ENCODE measurements at regions not wholly inside any gene's neighbourhood (a gene's known extent, or its start where the extent isn't known, plus 50 kb on each side); places are given as distances from the start of the nearest gene placed in this dataset.
"Not testable (repeated sequence)": the region's sequence is repeated elsewhere in the genome, so short reads cannot be mapped to it uniquely, and the experiment has no call there.

DNA sequence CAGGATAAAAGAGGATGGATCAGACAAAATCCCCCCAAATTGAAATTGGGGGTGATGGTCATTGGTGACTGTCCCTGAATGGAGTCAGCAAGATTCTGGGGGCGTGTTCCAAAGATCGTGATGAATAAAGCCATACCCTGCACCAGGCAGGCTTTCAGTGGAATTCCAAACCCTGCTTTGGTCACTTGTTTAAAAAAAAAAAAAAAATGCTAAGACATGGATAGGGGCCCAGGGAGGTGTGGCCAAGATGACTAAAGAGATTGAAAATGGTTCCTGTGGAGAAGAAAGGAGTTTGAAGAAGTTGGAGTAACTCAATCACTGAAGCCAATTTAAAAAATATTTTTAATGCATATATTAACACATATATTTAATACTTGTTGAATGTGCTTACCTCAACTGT is 161.4 kb upstream of the KCNG1 start:
- no peak for FAIRE-seq

DNA sequence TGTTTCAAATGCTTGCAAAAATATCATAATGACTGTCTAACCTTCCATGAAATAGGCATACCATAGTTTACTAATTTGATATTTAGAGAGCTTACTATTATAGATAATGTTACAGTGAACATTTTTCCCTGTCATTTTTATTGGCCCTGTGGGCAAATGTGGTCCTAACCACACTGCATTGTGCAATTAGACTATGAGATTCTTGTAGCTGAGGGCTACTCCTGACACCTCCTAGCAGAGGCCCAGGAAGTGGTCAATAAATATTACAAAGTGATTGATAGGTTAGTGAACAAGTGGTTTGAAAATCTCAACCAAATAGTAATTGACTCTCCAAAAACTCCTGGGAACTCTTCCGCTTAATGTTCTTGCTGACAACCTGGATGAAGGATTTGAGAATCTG is 160.5 kb upstream of the KCNG1 start:
- no peak for FAIRE-seq

DNA sequence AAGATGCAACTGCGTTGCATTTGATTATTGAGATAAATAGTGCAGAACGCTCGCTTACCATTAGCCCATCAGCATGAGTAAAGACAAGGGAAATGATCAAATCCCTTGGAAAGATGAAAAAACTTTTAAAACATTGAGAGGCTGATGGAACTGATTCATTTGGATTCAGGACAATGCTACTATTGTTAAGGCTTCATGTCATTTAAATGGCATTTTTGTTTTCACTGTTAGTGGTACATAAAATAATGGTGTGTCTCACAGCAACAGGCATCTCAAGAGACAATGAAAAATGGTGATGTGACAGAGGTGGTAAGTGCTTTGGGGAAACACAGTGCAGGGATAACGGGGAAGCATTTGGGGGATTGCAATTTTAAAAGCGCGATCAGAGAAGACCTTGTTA is 159.7 kb upstream of the KCNG1 start:
- FAIRE-seq, result no peak

DNA sequence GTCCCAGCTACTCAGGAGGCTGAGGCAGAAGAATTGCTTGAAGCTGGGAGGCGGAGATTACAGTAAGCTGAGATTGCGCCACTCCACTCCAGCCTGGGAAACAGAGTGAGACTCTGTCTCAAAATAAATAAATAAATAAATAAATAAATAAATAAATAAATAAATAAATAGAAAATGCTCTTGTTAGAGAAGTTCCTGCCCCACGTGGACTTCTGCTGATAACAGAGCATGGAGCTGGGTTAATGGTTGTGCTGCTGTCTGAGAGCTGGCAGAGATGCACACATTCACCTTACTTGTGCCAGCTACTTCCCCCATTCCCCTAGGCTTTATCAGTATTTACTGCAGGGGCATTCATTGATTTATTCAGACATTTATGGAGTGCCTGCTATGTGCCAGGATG is 155.2 kb upstream of the KCNG1 start:
- FAIRE-seq, result no peak

DNA sequence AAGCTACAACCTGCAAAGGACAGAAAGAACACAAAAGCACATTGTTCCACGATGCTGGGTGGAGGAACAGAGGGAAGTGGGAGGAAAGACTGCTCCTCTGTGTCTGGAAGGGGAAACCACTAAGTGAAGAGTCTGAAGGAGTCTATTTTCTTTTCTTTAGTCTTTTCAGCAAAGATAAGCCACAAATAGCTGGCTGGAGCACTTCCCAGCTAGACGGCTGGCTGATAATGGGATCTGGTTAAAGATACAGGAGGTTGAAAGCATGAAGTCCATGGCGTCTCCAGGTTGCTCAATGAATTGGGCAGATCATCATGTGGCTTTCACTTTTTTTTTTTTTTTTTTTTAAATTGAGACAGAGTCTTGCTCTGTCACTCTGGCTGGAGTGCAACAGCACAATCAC is 154.0 kb upstream of the KCNG1 start:
- no peak for FAIRE-seq

DNA sequence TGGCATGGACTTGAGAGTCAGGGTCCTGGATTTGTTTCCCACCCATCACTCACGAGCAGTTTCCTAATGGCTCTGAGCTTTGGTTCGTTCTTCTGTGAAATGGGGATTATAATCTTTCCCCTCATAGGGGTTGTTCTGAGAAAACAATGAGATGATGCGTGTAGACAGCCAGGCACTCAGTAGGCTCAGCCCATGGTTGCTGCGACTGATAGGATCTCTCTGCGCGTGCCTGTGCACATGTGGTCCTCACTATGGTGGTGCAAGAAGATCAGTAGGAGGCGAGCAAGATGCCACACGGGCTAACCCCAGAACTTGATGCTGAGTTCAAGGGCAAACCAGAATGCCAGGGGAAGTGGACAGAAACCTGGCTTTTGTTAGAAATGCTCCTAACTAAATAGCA is 153.5 kb upstream of the KCNG1 start:
- no peak for FAIRE-seq

DNA sequence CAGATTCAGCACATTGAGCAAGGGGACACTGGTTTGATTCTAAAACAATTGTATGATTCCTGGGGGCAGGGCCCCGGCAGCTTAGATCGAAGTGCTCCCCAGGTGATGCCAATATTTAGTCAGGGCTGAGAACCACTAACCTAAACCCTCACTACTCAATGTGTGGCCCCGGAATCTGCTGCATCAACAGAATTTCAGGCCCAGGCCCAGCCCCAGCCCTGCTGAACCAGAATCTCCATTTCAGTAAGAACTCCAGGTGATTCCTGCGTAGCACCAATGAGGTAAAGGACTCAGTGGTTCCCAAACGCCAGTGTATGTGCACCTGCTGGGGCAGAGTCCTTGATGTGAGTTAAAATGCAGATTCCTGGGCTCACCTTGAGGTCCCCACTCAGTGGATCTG is 152.8 kb upstream of the KCNG1 start:
- no peak for FAIRE-seq

DNA sequence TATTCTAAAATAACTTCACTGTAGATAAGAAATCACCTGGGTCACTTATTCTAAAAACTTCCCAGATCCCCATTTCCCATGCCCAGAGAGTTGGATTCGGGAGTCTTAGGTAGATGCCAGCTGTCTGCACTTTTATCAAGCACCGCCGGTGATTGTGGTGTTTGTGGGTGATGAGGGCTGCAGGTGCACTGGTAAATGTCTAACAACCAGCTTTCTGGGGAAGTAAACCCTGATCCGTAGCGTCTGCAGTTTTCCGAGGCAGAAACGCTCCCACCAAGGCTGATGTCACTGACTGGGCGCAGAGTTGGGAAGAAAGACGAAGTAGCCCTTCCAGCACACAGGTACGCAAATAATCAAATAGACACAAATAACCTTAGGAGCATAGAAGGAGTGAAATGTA is 152.2 kb upstream of the KCNG1 start:
- no peak for FAIRE-seq

DNA sequence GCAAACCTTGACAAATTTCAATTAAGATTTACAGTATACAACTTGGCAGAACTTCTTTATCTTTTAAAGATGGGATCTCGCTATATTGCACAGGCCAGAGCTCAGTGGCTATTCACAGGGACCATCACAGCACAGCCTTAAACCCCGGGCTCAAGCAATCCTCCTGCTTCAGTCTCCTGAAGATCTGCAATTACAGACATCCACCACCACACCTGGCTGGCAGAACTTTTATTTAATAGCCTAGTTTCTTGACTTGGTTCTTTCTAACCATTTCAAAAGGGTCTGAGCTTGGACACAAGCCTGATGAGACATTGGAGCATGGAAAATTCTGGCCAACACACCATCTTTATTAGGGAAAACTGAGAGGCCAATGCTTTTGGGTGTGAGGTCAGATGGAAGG is 151.6 kb upstream of the KCNG1 start:
- FAIRE-seq, result no peak

DNA sequence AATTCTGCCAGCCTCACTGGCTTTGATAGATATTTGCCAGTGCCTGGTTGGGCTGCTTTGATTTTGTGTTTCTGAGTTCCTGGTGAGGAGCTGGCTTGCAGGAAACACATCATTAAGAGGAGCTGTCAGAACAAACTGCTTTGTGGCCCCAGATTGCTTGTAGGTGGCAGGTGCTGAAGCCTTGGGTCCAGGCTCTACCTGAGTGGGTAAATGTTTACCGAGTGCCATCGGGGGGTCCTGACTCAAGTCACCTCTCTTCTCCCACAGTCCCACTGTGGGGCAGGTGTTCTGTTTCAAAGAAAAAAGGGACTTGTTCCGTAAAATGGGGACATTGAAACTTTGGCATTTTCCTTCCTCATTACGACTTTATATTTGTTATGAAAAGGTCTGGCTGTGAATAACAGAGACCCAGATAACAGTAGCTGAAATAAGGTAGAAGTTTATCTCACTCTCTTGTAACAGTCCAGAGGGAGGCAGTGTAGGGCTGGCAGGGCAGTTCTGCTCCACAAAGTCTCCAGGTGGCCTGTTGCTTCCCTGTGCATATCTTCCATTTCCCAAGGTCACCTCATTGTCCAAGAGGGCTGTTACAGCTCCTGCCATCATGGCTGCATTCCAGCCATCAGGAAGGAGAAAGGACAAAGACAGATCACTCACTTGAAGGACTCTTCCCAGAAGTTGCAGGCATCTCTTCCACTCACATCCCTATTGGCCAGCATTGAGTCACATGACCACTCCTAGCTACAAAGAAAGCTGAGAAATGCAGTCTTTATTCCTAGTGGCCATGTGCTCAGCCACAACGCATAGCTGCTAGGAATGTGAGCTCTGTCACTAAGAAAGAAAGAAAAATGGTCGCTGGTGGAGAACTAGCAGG is 149.9 kb upstream of the KCNG1 start:
- FAIRE-seq, result no peak

DNA sequence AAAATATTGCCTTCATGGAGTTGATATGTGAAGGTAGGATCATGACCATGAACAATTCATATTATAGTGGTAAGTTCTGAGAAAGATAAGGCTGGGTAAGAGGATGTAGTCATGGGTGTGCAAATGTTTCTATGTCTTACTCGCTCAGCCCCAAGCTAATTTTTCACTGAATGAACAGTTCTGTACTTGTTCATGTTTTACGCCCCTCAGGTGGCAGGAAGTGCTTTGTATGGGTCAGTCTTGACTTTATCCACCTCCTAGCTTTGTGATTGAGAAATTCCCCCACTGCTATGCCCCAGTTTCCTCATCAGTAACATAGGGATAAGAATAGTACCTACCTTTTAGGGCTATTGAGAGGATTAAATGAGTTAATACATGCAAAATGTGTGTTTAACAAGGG is 148.2 kb upstream of the KCNG1 start:
- FAIRE-seq, result no peak

DNA sequence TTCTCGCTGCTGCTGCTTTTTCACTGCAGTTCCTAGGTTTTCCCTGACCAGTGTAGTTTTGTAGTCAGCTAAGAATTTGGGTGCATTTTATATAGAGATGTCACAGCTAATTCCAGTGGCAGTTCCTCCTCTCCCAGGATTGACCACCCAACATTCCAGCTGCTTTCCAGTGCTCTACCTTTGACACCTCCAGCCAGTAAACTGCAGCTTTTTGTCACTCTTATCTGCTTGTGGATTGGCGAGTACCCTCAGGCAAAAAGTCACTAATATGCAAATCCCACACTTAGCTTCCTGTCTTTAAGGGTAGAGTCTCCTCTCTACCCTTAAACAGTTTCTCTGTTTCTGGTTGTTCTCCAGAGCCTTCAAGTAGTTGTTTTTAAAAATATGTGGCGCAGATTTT is 146.9 kb upstream of the KCNG1 start:
- no peak for FAIRE-seq

DNA sequence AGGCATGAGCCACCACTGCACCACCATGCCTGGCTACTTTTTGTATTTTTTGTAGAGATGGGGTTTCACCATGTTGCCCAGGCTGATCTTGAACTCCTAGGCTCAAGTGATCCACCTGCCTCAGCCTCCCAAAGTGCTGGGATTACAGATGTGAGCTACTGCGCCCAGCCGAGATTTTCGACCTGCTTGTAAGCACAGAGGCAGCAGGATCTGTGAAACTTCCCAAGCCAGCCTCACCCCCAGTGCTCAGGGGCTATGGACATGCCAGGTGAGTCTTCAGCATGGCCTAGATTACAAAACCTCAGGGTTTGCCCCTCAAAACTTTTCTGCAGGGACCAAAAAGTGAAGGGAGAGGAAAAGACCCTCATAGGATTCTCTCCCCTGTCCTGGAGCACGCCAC is 145.0 kb upstream of the KCNG1 start:
- not testable (repeated sequence) for FAIRE-seq

DNA sequence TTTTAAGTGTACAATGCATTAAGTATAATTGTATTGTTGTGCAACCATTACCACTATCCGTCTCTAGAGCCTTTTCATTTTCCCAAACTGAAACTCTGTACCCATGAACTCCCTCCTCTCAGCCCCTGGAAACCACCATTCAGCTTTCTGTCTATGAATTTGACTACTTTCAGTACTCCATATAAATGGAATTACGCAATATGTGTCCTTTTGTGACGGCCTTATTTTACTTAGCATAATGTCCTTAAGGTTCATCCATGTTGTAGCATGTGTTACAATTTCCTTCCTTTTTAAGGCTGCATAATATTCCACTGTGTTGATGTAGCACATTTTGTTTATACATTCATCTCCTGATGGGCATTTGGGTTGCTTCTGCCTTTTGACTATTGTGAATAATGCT is 143.6 kb upstream of the KCNG1 start:
- FAIRE-seq, result no peak

DNA sequence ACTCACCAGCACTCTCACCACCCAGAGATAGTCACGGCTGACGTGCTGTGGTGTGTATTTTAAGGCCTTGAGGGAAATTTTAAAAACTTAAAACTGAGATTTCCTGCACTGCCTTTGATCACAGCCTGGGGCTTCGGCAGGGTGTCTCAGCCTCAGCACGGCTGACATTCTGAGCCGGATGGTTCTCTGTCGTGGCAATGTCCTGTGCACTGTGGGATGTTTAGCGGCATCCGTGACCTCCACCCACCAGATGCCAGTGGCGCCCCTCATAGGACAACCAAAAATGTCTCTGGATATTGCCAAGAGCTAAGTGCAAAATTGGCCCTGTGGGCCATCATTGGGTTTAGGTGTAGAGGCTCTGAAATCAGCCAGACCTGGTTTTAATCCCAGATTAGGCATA is 142.2 kb upstream of the KCNG1 start:
- no peak for FAIRE-seq

DNA sequence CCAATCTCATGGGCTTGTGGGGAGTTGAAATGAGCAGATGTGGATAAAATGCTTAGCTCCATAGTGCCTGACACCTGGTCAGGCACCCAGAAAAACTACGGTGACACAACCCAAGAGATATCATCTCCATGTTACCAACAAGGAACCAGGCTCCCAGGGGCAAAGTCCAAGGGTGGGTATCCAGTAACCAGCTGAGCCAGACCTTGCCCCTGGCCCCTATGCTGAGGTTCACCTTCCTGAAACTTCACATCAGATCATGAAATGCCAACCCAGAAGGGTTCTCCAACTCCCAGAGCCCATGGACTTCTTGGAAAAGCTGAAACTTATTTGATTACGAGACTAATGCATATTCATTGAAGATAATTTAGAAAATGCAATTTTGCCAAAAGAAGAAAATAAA is 141.8 kb upstream of the KCNG1 start:
- FAIRE-seq, result no peak

DNA sequence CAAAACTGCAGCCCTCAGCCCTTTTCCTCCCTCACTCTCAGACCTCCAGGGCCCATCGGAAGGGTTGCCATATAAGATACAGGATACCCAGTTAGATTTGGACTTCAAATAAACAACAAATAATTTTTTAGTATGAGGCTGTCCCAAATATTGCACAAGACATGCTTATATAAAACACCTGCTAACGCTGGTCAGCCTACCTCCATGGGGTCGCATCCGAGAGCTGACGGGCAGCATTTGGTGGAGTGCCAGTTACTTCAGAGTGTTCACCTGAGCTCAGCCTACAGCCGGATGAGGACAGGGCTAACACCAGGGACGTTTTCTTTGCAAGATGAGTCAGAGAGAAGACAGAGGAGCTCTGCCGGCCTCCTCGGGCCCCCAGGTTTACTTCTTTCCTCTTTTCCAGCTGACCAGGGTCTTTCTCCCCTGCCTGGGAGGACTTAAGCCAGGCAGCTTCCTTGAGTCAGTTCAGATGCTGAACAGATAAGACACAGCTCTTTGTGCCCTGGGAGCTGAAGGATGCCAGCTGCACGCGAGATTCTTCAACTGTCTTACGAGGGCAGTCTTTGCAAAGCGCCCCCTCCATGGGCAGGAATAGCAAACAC is 141.2 kb upstream of the KCNG1 start:
- FAIRE-seq, result no peak

DNA sequence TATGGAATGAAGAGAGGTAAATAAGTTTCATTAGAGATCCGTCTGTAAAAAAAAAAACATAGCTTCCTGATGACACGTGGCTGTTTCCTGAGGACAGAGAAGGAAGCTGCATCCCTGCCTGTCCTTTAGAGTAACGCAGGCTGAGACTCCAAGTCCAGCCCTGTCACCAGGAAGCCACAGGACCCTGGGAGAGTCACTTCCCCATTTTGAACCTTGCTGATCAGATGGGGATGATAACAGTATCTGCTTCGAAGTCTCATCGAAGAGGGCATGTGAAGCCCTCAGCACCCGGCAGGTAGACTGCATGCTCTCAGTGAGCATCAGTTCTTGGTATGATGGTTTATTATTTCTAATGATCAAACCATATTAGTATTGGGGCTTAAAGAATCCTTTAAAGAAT is 139.1 kb upstream of the KCNG1 start:
- no peak for FAIRE-seq

DNA sequence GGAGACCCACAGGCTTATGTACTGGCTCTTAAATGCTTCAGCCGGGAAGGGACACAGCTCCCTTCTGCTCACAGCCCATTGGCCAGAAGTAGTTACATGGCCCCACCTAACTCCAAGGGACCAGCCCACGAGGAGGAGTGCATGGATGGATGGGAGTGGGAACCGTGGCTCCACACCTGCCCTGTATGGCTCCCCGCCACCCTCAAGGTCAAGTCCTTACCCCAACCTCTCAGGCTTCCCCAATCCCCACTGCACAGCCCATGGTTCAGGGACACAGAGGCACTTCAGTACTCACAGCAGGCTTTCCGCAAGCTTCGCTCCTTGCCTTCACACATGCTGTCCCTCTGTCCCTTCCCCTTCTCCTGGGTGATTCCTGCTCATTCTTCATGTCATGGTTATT is 137.9 kb upstream of the KCNG1 start:
- FAIRE-seq, result no peak

DNA sequence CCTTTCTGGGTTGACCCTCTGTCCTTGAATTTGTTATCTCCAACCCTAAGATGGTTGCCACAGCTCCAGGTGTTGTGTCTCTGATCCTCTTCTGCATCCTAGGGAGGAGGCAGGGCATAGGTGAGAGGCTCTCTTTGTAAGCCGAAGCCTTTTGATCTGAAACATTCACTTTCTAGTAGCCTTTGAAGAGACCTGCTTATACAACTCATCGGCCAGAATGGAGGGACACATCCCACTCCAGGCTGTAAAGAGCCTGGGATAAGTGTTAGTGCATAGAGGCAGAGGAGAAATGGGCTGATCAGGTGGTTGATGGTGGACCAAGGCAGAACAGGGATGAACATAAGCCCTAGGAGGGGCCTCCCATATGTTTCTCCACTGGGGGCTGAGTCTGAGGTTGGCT is 137.1 kb upstream of the KCNG1 start:
- FAIRE-seq, result no peak

DNA sequence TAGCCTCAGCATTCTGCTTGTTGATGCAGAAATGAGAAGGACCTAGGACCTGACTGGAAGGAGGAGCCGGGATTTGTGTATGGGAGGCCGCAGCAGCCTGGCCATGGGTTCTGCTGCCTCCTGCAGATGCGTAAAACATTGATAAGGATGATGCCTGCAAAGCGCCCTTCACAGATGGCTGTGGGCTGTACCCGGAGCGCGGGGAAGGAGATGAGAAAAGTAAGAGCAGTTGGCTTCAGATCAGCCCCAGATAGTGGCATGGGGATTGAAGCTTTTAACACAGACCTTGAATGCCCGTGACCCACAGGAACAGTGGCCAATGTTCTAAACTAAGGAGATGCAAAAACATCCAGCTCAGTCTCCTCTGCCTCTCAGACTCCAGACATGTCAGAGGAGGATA is 136.4 kb upstream of the KCNG1 start:
- FAIRE-seq, result no peak

DNA sequence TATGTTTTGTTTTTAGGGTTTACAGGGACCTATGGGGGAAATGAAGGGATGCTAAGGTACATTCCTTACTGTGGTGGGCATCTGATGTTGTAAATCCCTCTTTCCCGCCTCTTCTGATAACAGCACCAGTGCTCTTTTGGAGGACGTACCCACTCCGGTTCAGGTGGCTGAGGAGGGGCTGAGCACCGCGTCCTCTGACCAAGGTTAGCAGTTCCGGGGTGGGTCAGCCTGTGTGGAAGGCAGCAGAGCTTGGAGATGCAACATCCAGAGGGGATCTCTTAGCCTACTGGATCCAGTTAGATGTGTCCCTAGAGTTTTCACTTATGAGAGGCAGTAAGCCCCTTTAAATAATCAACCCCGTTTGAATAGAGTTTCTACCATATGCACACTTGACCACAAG is 135.3 kb upstream of the KCNG1 start:
- no peak for FAIRE-seq

DNA sequence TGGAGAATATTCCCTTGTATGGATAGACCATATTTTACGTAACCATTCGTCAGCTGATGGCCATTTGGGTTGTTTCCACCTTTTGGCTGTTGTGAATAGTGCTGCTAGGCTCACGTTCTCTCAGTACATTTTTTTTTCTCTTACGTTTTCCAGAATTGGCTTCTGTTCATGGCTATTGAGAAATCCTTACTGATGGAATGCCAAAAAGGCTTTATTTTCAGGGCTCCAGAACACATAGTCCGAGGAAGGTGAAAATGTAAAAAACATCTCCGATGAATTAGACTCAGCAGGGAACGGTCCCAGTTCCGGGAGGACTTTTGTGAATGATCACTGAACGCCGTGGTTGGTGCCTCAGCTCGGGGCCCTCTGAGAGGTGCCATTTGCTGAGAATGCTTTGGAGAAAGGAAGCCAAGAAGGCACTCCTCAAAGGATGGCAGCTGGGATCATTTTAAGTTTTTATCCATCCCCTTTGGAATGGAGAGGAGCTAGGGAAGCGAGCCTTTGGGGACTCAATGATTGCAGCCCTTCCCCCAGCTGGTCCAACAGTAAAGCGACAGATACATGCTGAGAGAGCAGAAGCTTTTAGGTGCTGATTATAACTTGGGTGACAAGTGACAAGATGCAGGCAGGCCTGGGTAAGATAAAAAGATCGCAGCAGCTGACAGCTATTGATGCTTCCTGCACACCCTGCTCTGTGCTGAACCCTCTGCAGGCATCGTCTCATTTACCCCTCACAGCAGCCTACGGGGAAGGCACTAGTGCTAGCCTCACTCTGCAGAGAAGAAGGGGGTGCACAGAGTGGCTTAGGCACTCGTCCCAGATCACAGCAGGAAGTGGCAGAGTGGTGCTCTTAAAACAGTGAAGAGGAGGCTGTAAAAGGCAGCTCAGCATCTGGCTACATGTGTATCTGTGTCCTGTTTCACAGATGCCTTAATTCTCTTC is 133.4 kb upstream of the KCNG1 start:
- FAIRE-seq, result no peak
